GM12878 (cell line): ENCODE measurements at regions not wholly inside any gene's neighbourhood (a gene's known extent, or its start where the extent isn't known, plus 50 kb on each side); places are given as distances from the start of the nearest gene placed in this dataset.

Source experiments
- ATAC-seq: fragments of 200-7000 bp; cut with Tn5 transposase; 3 replicates; pipeline ENCODE4 v1.9.1; 2020; ENCODE audit warnings: mild to moderate bottlenecking, moderate library complexity
- BruUV-seq: library from RNA; stranded (reverse); fragments of 400-500 nt; replicated peaks from 2 replicates; lab custom pipeline; 2021; lab: Mats Ljungman, UMichigan
- CTCF ChIA-PET: fragments of 300-600 bp; sonication (Branson Sonifier 250); formaldehyde crosslinking; extraction: SDS; loops from one replicate; lab custom pipeline; 2021; ENCODE audit warnings: inconsistent platforms; lab: Yijun Ruan, JAX
- POLR2A ChIA-PET: fragments of 350-600 bp; formaldehyde crosslinking; extraction: SDS; loops from one replicate; lab custom pipeline; 2021; ENCODE audit warnings: inconsistent platforms; lab: Charles Lee
- RAD21 ChIA-PET: fragments of 300-600 bp; sonication (Branson Sonifier 250); formaldehyde crosslinking; loops from one replicate; lab custom pipeline; 2023; ENCODE audit warnings: antibody characterized with exemption; ENCODE audit not compliant: unreplicated experiment; lab: Charles Lee
- SMC1A ChIA-PET: fragments of 300-600 bp; sonication (Branson Sonifier 250); formaldehyde crosslinking; loops from one replicate; lab custom pipeline; 2023; ENCODE audit not compliant: unreplicated experiment, uncharacterized antibody; lab: Charles Lee
- DNase-seq: peaks from one replicate; pipeline ENCODE4 v3.0.0-alpha.2; 2011; ENCODE audit warnings: low read depth, low spot score
- FAIRE-seq: peaks from 3 replicates; lab custom pipeline; 2011; peaks lifted over from hg19 to GRCh38; lab: Jason Lieb, UNC
- H2AFZ ChIP-seq: 2 replicates; pipeline ENCODE4 v1.6.0; 2011; ENCODE audit warnings: low read depth, low read length, control low read depth; ENCODE audit not compliant: control insufficient read depth
- H3K27ac ChIP-seq: 2 replicates; pipeline ENCODE4 v1.5.1; 2011; ENCODE audit warnings: control low read depth; ENCODE audit not compliant: control insufficient read depth, insufficient read depth
- H3K27me3 ChIP-seq, 2 experiments: replicated peaks in 1 of 2; 2 replicates each; pipeline versions ENCODE4 v1.6.0 to v1.6.1; 2011; ENCODE audit warnings: low read length in 1 of 2; ENCODE audit not compliant: control insufficient read depth in 2 of 2, insufficient read depth in 2 of 2
- H3K36me3 ChIP-seq, 2 experiments: 2 replicates each; pipeline ENCODE4 v1.5.1; 2011; ENCODE audit warnings: low read length in 1 of 2; ENCODE audit not compliant: control insufficient read depth in 2 of 2, insufficient read depth in 2 of 2
- H3K4me1 ChIP-seq: 2 replicates; pipeline ENCODE4 v1.6.1; 2011; ENCODE audit warnings: mild to moderate bottlenecking, low read length, moderate library complexity, mixed read lengths; ENCODE audit not compliant: control insufficient read depth, insufficient read depth
- H3K4me2 ChIP-seq: 2 replicates; pipeline ENCODE4 v1.6.0; 2011; ENCODE audit warnings: control low read depth; ENCODE audit not compliant: control insufficient read depth, insufficient read depth
- H3K4me3 ChIP-seq: fragments of 200-600 bp; sonication (generic); 2 replicates; pipeline ENCODE4 v1.5.1; 2016
- H3K79me2 ChIP-seq: 2 replicates; pipeline ENCODE4 v1.6.0; 2011; ENCODE audit warnings: low read length; ENCODE audit not compliant: control insufficient read depth, insufficient read depth
- H3K9ac ChIP-seq: 2 replicates; pipeline ENCODE4 v1.8.0; 2011; ENCODE audit warnings: low read length, control low read depth, mixed read lengths; ENCODE audit not compliant: control insufficient read depth, insufficient read depth
- H3K9me3 ChIP-seq: replicated peaks from 3 replicates; pipeline ENCODE4 v1.5.1; 2011; ENCODE audit warnings: mild to moderate bottlenecking, low read length; ENCODE audit not compliant: control insufficient read depth, insufficient read depth
- H4K20me1 ChIP-seq: 2 replicates; pipeline ENCODE4 v1.6.0; 2011; ENCODE audit not compliant: control insufficient read depth, insufficient read depth
- BCLAF1 ChIP-seq: fragments of 450-650 bp; IDR thresholded peaks from 2 replicates; pipeline ENCODE4 v1.6.1; 2017; ENCODE audit warnings: antibody characterized with exemption, mild to moderate bottlenecking, moderate library complexity
- BMI1 ChIP-seq: fragments of 450-650 bp; IDR thresholded peaks from 2 replicates; pipeline ENCODE4 v1.6.1; 2016; ENCODE audit warnings: mild to moderate bottlenecking, moderate library complexity, borderline replicate concordance
- CHD4 ChIP-seq: fragments of 200-600 bp; sonication (generic); IDR thresholded peaks from 2 replicates; pipeline ENCODE4 v1.6.1; 2016; ENCODE audit warnings: mild to moderate bottlenecking
- FOXM1 ChIP-seq: IDR thresholded peaks from 2 replicates; pipeline ENCODE4 v1.6.1; 2012; ENCODE audit warnings: low read depth, mild to moderate bottlenecking, inconsistent platforms, low read length, moderate library complexity
- MTA3 ChIP-seq: IDR thresholded peaks from 2 replicates; pipeline ENCODE4 v1.6.1; 2012; ENCODE audit warnings: low read length, inconsistent platforms, borderline replicate concordance
- POU2F2 ChIP-seq: IDR thresholded peaks from 3 replicates; pipeline ENCODE4 v1.6.1; 2011; ENCODE audit warnings: low read depth, mild to moderate bottlenecking, low read length, borderline replicate concordance
- PRDM15 ChIP-seq: fragments of 450-650 bp; formaldehyde crosslinking; IDR thresholded peaks from 2 replicates; pipeline ENCODE4 v1.4.0; 2020; ENCODE audit warnings: mild to moderate bottlenecking, moderate library complexity
- SIN3A ChIP-seq: IDR thresholded peaks from 2 replicates; pipeline ENCODE4 v1.6.1; 2012; ENCODE audit warnings: low read depth, low read length, improper control_type of control experiment
- WGBS: methylation state at CpG from one replicate; pipeline ENCODE4 v1.1.6; 2016; ENCODE audit warnings: low lambda C conversion rate; ENCODE audit not compliant: insufficient replicate concordance, insufficient coverage; ENCODE audit errors: missing lambda C conversion rate; 5-methylcytosine and 5-hydroxymethylcytosine counted together
- in situ Hi-C: fragments of 300-500 bp; cut with MboI; formaldehyde crosslinking; loops from 9 replicates; pipeline ENCODE4 v1.14.3; 2018; ENCODE audit warnings: mixed read lengths
- intact Hi-C: fragments of 100-400 bp; cut with micrococcal nuclease; formaldehyde crosslinking; loops from one replicate; pipeline ENCODE4 v1.14.2; 2022; ENCODE audit not compliant: unreplicated experiment

DNA sequence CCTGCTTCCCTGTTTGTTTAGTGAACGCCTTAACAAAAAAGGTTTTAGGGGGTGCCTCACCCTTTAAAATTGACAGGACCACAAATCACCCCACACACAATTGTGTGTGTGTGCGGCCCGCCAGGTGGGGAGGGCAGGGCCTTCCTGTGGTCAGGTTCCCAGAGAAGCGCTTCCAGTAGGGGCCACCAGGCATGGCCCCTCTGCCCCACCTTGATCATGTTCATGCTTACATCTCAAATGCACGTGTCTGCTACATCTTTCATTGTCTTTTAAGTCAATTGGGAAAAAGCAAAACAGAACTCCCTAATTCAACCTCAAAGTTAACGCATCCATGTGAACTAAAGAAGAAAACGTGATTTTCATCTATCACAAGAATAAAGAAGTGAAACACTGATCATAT is 1335.3 kb downstream of the TBC1D22A start (continued):
- no peak for TF ChIP-seq BCLAF1

- H3K27me3 ChIP-seq: no peaks in the 10 kb centered on the region
- TF ChIP-seq POU2F2 (no peak), MTA3 (no peak), FOXM1 (no peak), SIN3A (no peak), PRDM15 (CRISPR knock-in tag) (no peak), BMI1 (no peak), CHD4 (no peak)
- no peak for FAIRE-seq
- DNase-seq: no peak
- 66% methylated on average over 13 of the region's 13 CpGs for WGBS
- no TSS peak for BruUV-seq
- H3K9ac ChIP-seq: peak overlapping the region; percentile 45
- ChIA-PET SMC1A (no interaction called here), CTCF (interaction anchor here (1.2 kb wide), 1 partner anchor 11 kb away, joined by 3 read pairs; no protein-coding TSS in a partner anchor), POLR2A (no interaction called here), RAD21 (no interaction called here)
- H4K20me1 ChIP-seq: no peaks in the 10 kb centered on the region
- intact Hi-C loops: loop anchor here (5.0 kb wide), 1 partner anchor 180 kb away; no protein-coding TSS in a partner anchor
- 0 out of 2 replicates have a peak overlapping the region, but pooled peaks have one; percentile 4 for H3K4me3 ChIP-seq
- no peaks in the 10 kb centered on the region for H3K36me3 ChIP-seq
- no peak overlapping the region for H2AFZ ChIP-seq
- H3K79me2 ChIP-seq: no peaks in the 10 kb centered on the region
- H3K4me1 ChIP-seq: peaks cover 40% of the 10 kb centered on the region
- peaks cover 3% of the 10 kb centered on the region; the same call in 1 of the 3 replicates for H3K9me3 ChIP-seq
- peak; percentile 2; the same call in 2 of the 3 replicates for ATAC-seq
- in situ Hi-C loops: loop anchor here (25.0 kb wide), 1 partner anchor 1335 kb away; the partner anchor contains the start of gene TBC1D22A
- H3K4me2 ChIP-seq: peak overlapping the region; percentile 61
- peak overlapping the region; percentile 94 for H3K27ac ChIP-seq
Observed at GRCh38 chr22:48096851-48097665, 1334.6 kb downstream of the TBC1D22A start.
